Mammary epithelial cell (primary cell): ENCODE measurements at regions not wholly inside any gene's neighbourhood (a gene's known extent, or its start where the extent isn't known, plus 50 kb on each side); places are given as distances from the start of the nearest gene placed in this dataset.

ENCODE experiments used
- EZH2 ChIP-seq: IDR thresholded peaks from 2 replicates; pipeline ENCODE4 v1.6.1; 2012; ENCODE audit warnings: low read length, inconsistent platforms, borderline replicate concordance
- TF ChIP-seq, protein P1 (sequence below), 2 donors: IDR thresholded peaks in 1 of 2; conservative IDR thresholded peaks in 1 of 2; 2 replicates each; pipeline ENCODE4 v1.5.1; 2011 to 2012; ENCODE audit warnings: inconsistent platforms in 2 of 2, low read length in 2 of 2, mild to moderate bottlenecking in 2 of 2, control low read depth in 1 of 2, low read depth in 1 of 2; ENCODE audit not compliant: insufficient read depth in 1 of 2; ENCODE audit errors: extremely low read depth in 1 of 2

DNA sequence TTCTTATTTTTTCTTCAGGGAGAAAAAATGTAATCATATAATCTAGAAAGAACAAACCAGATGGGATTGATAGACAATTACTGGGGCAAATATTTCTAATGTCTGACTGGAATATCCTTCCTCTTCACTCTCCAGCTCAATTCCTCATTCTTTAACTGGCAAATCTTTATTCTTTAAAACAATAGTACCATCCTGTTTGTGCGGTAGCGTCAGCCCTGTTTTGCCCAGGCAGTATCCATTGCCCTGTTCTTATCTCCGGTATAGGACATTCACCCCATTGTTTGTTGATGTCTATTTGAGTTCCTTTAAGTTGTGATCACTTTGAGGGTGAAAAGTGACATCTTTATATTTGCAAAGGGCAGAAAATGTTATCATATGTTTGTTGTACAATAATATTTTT, 185.4 kb downstream of the POSTN start:
- TF ChIP-seq, protein P1, sequence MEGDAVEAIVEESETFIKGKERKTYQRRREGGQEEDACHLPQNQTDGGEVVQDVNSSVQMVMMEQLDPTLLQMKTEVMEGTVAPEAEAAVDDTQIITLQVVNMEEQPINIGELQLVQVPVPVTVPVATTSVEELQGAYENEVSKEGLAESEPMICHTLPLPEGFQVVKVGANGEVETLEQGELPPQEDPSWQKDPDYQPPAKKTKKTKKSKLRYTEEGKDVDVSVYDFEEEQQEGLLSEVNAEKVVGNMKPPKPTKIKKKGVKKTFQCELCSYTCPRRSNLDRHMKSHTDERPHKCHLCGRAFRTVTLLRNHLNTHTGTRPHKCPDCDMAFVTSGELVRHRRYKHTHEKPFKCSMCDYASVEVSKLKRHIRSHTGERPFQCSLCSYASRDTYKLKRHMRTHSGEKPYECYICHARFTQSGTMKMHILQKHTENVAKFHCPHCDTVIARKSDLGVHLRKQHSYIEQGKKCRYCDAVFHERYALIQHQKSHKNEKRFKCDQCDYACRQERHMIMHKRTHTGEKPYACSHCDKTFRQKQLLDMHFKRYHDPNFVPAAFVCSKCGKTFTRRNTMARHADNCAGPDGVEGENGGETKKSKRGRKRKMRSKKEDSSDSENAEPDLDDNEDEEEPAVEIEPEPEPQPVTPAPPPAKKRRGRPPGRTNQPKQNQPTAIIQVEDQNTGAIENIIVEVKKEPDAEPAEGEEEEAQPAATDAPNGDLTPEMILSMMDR (conservative IDR thresholded peaks at IDR 0.05 in 1 of 2, IDR thresholded peaks at IDR 0.05 in 1 of 2; ENCODE audit: extremely low read depth in 1 of 2, insufficient read depth in 1 of 2, low read depth in 1 of 2, low read length in 2 of 2): no peak
- no peak for TF ChIP-seq EZH2
